H1 (cell line): ENCODE measurements at regions not wholly inside any gene's neighbourhood (a gene's known extent, or its start where the extent isn't known, plus 50 kb on each side); places are given as distances from the start of the nearest gene placed in this dataset.

Source experiments
- CTCF ChIA-PET: fragments of 300-600 bp; sonication (Branson Sonifier 250); formaldehyde crosslinking; loops from one replicate; lab custom pipeline; 2021; ENCODE audit not compliant: partially characterized antibody; lab: Charles Lee
- POLR2A ChIA-PET: fragments of 300-600 bp; sonication (Branson Sonifier 250); formaldehyde crosslinking; loops from one replicate; lab custom pipeline; 2021; ENCODE audit warnings: inconsistent platforms; ENCODE audit not compliant: partially characterized antibody; lab: Charles Lee
- DNase-seq, 2 experiments: peaks; one replicate each; pipeline versions ENCODE4 v3.0.0 to v3.0.0-alpha.2; 2010 to 2022; ENCODE audit warnings: low spot score in 2 of 2, low read depth in 1 of 2, mixed read lengths in 1 of 2
- FAIRE-seq: peaks from 2 replicates; lab custom pipeline; 2011; peaks lifted over from hg19 to GRCh38; lab: Jason Lieb, UNC
- H2AFZ ChIP-seq: 2 replicates; pipeline ENCODE4 v1.8.1; 2012; ENCODE audit warnings: low read length, inconsistent platforms
- H2AK5ac ChIP-seq: 2 replicates; pipeline ENCODE4 v1.6.1; 2013; ENCODE audit warnings: low read depth, low read length
- H2BK120ac ChIP-seq: replicated peaks from 2 replicates; pipeline ENCODE3; 2013; ENCODE audit warnings: low read depth, low read length, inconsistent platforms
- H2BK12ac ChIP-seq: 2 replicates; pipeline ENCODE4 v1.6.1; 2013; ENCODE audit warnings: low read depth, low read length
- H2BK15ac ChIP-seq: 2 replicates; pipeline ENCODE4 v1.6.1; 2013; ENCODE audit warnings: low read length
- H2BK20ac ChIP-seq: 2 replicates; pipeline ENCODE4 v1.6.1; 2013; ENCODE audit warnings: low read length
- H2BK5ac ChIP-seq: 2 replicates; pipeline ENCODE4 v1.6.1; 2013; ENCODE audit warnings: low read depth, low read length
- H3K14ac ChIP-seq: 2 replicates; pipeline ENCODE4 v1.6.1; 2013; ENCODE audit warnings: inconsistent platforms; ENCODE audit not compliant: insufficient read length
- H3K18ac ChIP-seq: 2 replicates; pipeline ENCODE4 v1.6.1; 2013; ENCODE audit warnings: low read length; ENCODE audit errors: extremely low read depth
- H3K23ac ChIP-seq: 2 replicates; pipeline ENCODE4 v1.6.1; 2013; ENCODE audit warnings: inconsistent platforms; ENCODE audit not compliant: insufficient read length
- H3K23me2 ChIP-seq: 2 replicates; pipeline ENCODE4 v1.6.1; 2013; ENCODE audit warnings: low read depth, low read length
- H3K27ac ChIP-seq: 2 replicates; pipeline ENCODE4 v1.6.1; 2011; ENCODE audit warnings: low read depth, low read length, inconsistent platforms
- H3K27me3 ChIP-seq, 4 experiments: replicated peaks in 1 of 4; 1 replicate in 1 of 4; 2 replicates in 3 of 4; pipeline versions ENCODE4 v1.6.1 to v1.8.1; 2011 to 2013; ENCODE audit warnings: low read length in 3 of 4, mild to moderate bottlenecking in 3 of 4, inconsistent platforms in 2 of 4, mixed read lengths in 2 of 4, moderate library complexity in 1 of 4; ENCODE audit not compliant: control insufficient read depth in 3 of 4, insufficient read depth in 3 of 4; ENCODE audit errors: extremely low read depth in 1 of 4
- H3K36me3 ChIP-seq, 4 experiments: 2 replicates each; pipeline versions ENCODE4 v1.6.1 to v1.8.1; 2011 to 2013; ENCODE audit warnings: mild to moderate bottlenecking in 4 of 4, low read length in 3 of 4, moderate library complexity in 2 of 4, control low read depth in 1 of 4, inconsistent platforms in 1 of 4; ENCODE audit not compliant: insufficient read depth in 4 of 4, control insufficient read depth in 2 of 4
- H3K4ac ChIP-seq: replicated peaks from 2 replicates; pipeline ENCODE3; 2013; ENCODE audit warnings: low read length, low read depth, mixed read lengths, inconsistent platforms; ENCODE audit not compliant: insufficient read length
- H3K4me1 ChIP-seq, 4 experiments: replicated peaks in 1 of 4; 1 replicate in 1 of 4; 2 replicates in 3 of 4; pipeline versions ENCODE4 v1.6.1 to v1.8.1; 2011 to 2013; ENCODE audit warnings: low read length in 3 of 4, inconsistent platforms in 2 of 4, mixed read lengths in 1 of 4; ENCODE audit not compliant: insufficient read depth in 4 of 4, control insufficient read depth in 3 of 4
- H3K4me2 ChIP-seq, 2 experiments: 2 replicates each; pipeline versions ENCODE4 v1.6.1 to v1.8.1; 2011 to 2013; ENCODE audit warnings: low read depth in 2 of 2, low read length in 2 of 2, control low read depth in 1 of 2, inconsistent platforms in 1 of 2, mild to moderate bottlenecking in 1 of 2; ENCODE audit not compliant: insufficient read depth in 1 of 2
- H3K4me3 ChIP-seq, 4 experiments: fragments of 200-600, 300-600 bp in 1 of 4; sonication (generic), shearing (Covaris generic), sonication (Bioruptor Twin) in 1 of 4; 2 replicates each; pipeline versions ENCODE4 v1.5.1 to v1.8.1; 2011 to 2016; ENCODE audit warnings: low read length in 4 of 4, low read depth in 3 of 4, control low read depth in 2 of 4, inconsistent platforms in 2 of 4, mild to moderate bottlenecking in 2 of 4, mixed read lengths in 1 of 4, moderate library complexity in 1 of 4; ENCODE audit not compliant: insufficient read depth in 2 of 4; ENCODE audit errors: extremely low read depth in 1 of 4
- H3K56ac ChIP-seq: replicated peaks from 2 replicates; pipeline ENCODE3; 2013; ENCODE audit warnings: low read depth, mild to moderate bottlenecking, mixed read lengths, low read length, inconsistent platforms; ENCODE audit not compliant: insufficient read length
- H3K79me1 ChIP-seq: 2 replicates; pipeline ENCODE4 v1.6.1; 2013; ENCODE audit warnings: low read depth, low read length, control low read depth
- H3K79me2 ChIP-seq, 2 experiments: 2 replicates each; pipeline versions ENCODE4 v1.6.1 to v1.8.1; 2012 to 2013; ENCODE audit warnings: low read length in 2 of 2, mild to moderate bottlenecking in 2 of 2, inconsistent platforms in 1 of 2; ENCODE audit not compliant: insufficient read depth in 2 of 2, control insufficient read depth in 1 of 2
- H3K9ac ChIP-seq, 4 experiments: replicated peaks in 1 of 4; 1 replicate in 1 of 4; 2 replicates in 3 of 4; pipeline versions ENCODE4 v1.6.1 to v1.8.1; 2011 to 2013; ENCODE audit warnings: low read depth in 3 of 4, low read length in 3 of 4, control low read depth in 2 of 4, mild to moderate bottlenecking in 2 of 4, moderate library complexity in 2 of 4, inconsistent platforms in 1 of 4; ENCODE audit errors: extremely low read depth in 1 of 4
- H3K9me3 ChIP-seq, 2 experiments: 2 replicates each; pipeline versions ENCODE4 v1.6.1 to v1.8.1; 2012 to 2013; ENCODE audit warnings: mild to moderate bottlenecking in 2 of 2, moderate library complexity in 2 of 2, control low read depth in 1 of 2, inconsistent platforms in 1 of 2, low read depth in 1 of 2, low read length in 1 of 2, mixed read lengths in 1 of 2; ENCODE audit not compliant: insufficient read depth in 2 of 2
- H4K20me1 ChIP-seq, 2 experiments: replicated peaks in 1 of 2; 2 replicates each; pipeline versions ENCODE3 to v1.8.1; 2011 to 2013; ENCODE audit warnings: inconsistent platforms in 2 of 2, low read length in 2 of 2, mild to moderate bottlenecking in 1 of 2; ENCODE audit not compliant: insufficient read depth in 2 of 2, control insufficient read depth in 1 of 2
- H4K5ac ChIP-seq: 2 replicates; pipeline ENCODE4 v1.6.1; 2013; ENCODE audit warnings: low read length, low read depth, mixed read lengths, inconsistent platforms; ENCODE audit not compliant: insufficient read length
- H4K8ac ChIP-seq: 2 replicates; pipeline ENCODE4 v1.8.0; 2013; ENCODE audit warnings: mild to moderate bottlenecking, moderate library complexity, low read length, inconsistent platforms; ENCODE audit not compliant: insufficient read depth; ENCODE audit errors: extremely low read depth
- H4K91ac ChIP-seq: replicated peaks from 2 replicates; pipeline ENCODE3; 2013; ENCODE audit warnings: low read length, mixed read lengths, inconsistent platforms; ENCODE audit not compliant: insufficient read length
- GTF2F1 ChIP-seq: IDR thresholded peaks from 2 replicates; pipeline ENCODE4 v1.6.1; 2012; ENCODE audit warnings: low read depth, low read length, improper control_type of control experiment, borderline replicate concordance
- RAD21 ChIP-seq, 2 experiments: IDR thresholded peaks in 1 of 2; conservative IDR thresholded peaks in 1 of 2; 2 replicates each; pipeline ENCODE4 v1.6.1; 2011; ENCODE audit warnings: low read depth in 2 of 2, low read length in 2 of 2, improper control_type of control experiment in 1 of 2, inconsistent platforms in 1 of 2, mild to moderate bottlenecking in 1 of 2, moderate library complexity in 1 of 2
- RBBP5 ChIP-seq: IDR thresholded peaks from 2 replicates; pipeline ENCODE4 v1.7.1; 2012; ENCODE audit warnings: low read depth, mild to moderate bottlenecking, inconsistent platforms, low read length, moderate library complexity, borderline replicate concordance
- SIRT6 ChIP-seq: IDR thresholded peaks from one replicate; pipeline ENCODE4 v1.7.1; 2012; ENCODE audit warnings: low read length, inconsistent platforms
- YY1 ChIP-seq: IDR thresholded peaks from 2 replicates; pipeline ENCODE4 v1.6.1; 2011; ENCODE audit warnings: low read depth, mild to moderate bottlenecking, low read length
- WGBS, 2 experiments: shearing (Covaris generic) in 1 of 2; methylation state at CpG; one replicate each; pipeline versions ENCODE4 v1.1.6 to v1.1.7; 2013 to 2015; ENCODE audit warnings: low lambda C conversion rate in 2 of 2, mixed read lengths in 2 of 2, inconsistent platforms in 1 of 2, low coverage in 1 of 2, missing lambda C conversion rate in 1 of 2; ENCODE audit not compliant: insufficient replicate concordance in 2 of 2, insufficient coverage in 1 of 2, insufficient read length in 1 of 2; ENCODE audit errors: extremely low coverage in 1 of 2, missing lambda C conversion rate in 1 of 2; 5-methylcytosine and 5-hydroxymethylcytosine counted together

DNA sequence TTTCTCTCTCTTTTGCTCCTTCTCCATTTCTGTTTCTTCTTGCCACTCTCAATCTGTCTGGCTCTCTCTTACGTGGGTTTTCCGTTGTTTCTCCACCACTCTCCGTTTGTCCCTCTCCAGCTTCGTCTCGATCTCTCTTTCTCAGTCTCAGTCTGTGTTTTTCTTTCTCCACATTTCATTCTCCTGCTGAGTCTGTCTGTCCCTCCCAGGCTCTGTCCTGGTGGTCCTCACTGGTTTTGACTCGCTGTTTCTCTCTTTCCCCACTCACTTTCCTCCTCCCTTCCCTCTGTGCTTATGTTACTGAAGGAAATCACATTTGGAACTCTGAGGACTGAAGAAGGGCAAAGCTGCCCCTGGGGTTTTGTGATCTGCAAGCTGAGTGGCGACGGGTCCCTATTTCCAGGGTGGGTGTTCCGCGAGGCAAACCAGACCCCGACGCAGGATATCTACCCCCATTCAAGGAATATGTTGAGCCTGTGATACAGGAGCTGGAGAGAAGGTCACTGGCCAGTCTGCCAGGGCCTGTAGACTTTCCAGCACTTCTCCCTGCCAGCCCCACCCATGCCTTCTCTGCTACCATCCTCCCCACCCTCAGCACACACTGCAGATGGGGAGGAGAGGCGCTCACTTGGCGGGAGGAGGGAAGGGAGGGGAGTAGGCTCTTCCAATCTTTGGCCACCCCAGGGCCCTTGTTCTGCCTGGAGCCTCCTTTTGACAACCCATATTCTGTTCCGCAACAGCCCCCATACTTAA lies 102.7 kb upstream of the MAP1LC3B2 start:
- WGBS, 2 experiments, result 88% methylated on average over 13 of the region's 15 CpGs; no CpG with 5 or more reads in 1 of the 2 experiments
- no peaks in the 10 kb centered on the region for H3K79me1 ChIP-seq
- no peak overlapping the region for H4K5ac ChIP-seq
- no peaks in the 10 kb centered on the region for H3K27me3 ChIP-seq
- H2BK120ac ChIP-seq, result no peak overlapping the region
- H4K8ac ChIP-seq, result peak overlapping the region; percentile 11
- no peak overlapping the region for H2BK20ac ChIP-seq
- H3K4me3 ChIP-seq, result no peak overlapping the region
- CTCF ChIA-PET, result interaction anchor here (0.9 to 1.5 kb wide), 3 partner anchors 34 to 220 kb away, joined by 3 read pairs; no protein-coding TSS in a partner anchor
- peak overlapping the region; percentile 91; the same call in 1 of the 2 replicates for H2BK12ac ChIP-seq
- no peak overlapping the region for H3K27ac ChIP-seq
- H2BK5ac ChIP-seq, result no peak overlapping the region
- H3K23ac ChIP-seq, result no peak overlapping the region
- FAIRE-seq (no peak), DNase-seq (no peak)
- H3K56ac ChIP-seq, result no peak overlapping the region
- no peaks in the 10 kb centered on the region for H4K20me1 ChIP-seq
- H3K4me1 ChIP-seq, result peaks cover 0 to 13% (median 2%) of the 10 kb centered on the region in 4 experiments; a peak in 5 of 7 replicates
- H2AFZ ChIP-seq, result peak overlapping the region; percentile 99
- H3K23me2 ChIP-seq, result no peaks in the 10 kb centered on the region
- TF ChIP-seq RAD21 (IDR thresholded peaks at IDR 0.05 in 1 of 2, conservative IDR thresholded peaks at IDR 0.05 in 1 of 2; ENCODE audit: low read depth in 2 of 2, low read length in 2 of 2) (no peak), SIRT6 (no peak), RBBP5 (no peak), YY1 (no peak), GTF2F1 (no peak)
- no peak overlapping the region for H4K91ac ChIP-seq
- H3K4ac ChIP-seq, result no peak overlapping the region
- no peak overlapping the region for H3K14ac ChIP-seq
- H3K9ac ChIP-seq, result no peak overlapping the region
- peak overlapping the region; percentile 83; the same call in 1 of the 2 replicates for H2BK15ac ChIP-seq
- POLR2A ChIA-PET, result no interaction called here
- H3K36me3 ChIP-seq, result no peaks in the 10 kb centered on the region
- no peak overlapping the region for H3K18ac ChIP-seq
- H3K9me3 ChIP-seq, result no peaks in the 10 kb centered on the region
- H2AK5ac ChIP-seq, result no peak overlapping the region
- no peaks in the 10 kb centered on the region for H3K79me2 ChIP-seq
- peak overlapping the region in 1 of 2 experiments; percentile 23; a peak in 1 of 4 replicates for H3K4me2 ChIP-seq
